Globus pallidus (tissue), 1 donor: ENCODE measurements at regions not wholly inside any gene's neighbourhood (a gene's known extent, or its start where the extent isn't known, plus 50 kb on each side); places are given as distances from the start of the nearest gene placed in this dataset.
A peak's percentile ranks its signal among the peaks of the same experiment; 100 is the strongest.
"Not testable (repeated sequence)": the region's sequence is repeated elsewhere in the genome, so short reads cannot be mapped to it uniquely, and the experiment has no call there.

Source experiments
- DNase-seq: peaks from one replicate; pipeline ENCODE4 v3.0.0-alpha.2; 2015; ENCODE audit warnings: low spot score

DNA sequence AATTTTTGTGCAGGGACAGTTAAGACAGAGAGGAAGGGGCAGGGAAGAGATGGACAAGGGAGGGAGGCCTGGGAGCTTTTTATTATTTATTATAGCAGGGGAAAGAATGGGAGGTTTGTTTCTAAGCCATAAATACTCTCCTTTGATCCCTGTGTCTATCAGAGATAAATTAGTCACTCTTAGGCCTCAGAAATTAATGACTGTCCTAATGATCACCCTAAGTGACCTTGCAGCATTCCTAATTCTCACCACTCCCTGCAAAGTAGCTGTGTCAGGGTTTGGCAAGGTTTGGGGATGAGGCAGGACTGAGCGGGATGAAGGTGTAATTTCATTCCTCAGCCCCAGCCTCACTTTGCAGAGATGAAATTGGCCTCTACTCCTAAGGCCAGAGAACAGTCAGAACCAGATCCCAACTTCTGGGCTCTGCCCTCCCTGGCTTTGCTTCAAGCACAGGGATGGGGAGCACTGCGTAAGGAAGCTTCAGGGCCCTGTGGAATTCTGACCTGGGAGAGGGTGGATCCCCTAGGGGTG lies 95.0 kb downstream of the TMEM17 start:
- DNase-seq: no peak

DNA sequence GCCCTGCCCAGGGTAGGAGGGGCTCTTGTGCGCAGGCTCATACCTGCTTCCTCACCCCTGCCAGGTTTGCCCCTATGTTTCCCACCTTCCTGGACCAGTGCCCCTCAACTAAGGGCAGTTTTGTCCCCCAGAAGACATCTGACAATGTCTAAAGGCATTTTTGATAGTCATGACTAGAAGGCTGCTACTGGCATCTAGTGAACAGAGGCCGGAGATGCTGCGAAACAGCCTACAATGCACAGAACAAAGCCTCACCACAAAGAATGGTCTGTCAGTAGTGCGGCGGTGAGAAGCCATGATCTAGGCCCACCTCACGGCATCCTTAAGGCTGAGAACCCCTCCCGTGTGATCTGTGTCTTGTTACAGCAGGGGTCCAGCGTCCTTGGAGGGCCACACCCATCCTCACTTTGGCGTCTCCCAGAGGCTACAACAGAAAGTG lies 96.0 kb downstream of the TMEM17 start:
- peak; percentile 76 for DNase-seq

DNA sequence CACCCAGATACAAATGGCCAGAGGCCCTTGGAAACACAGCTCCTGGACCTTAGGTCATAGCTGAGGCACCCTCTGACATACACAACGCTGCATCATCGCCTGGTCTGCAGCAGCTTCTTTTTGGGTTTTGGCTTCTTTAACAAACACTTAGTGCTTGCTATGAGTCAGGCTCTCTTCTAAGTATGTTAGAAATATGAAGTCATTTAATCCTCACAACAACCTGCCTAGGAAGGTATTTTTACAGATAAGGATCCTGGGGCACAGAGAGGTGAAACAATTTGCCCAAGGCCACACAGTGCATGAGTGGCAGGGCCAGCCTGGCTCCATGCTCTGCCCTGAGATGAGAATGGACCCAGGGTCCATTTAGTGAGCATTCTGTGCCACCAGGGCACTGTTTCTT lies 96.6 kb downstream of the TMEM17 start:
- DNase-seq: no peak

DNA sequence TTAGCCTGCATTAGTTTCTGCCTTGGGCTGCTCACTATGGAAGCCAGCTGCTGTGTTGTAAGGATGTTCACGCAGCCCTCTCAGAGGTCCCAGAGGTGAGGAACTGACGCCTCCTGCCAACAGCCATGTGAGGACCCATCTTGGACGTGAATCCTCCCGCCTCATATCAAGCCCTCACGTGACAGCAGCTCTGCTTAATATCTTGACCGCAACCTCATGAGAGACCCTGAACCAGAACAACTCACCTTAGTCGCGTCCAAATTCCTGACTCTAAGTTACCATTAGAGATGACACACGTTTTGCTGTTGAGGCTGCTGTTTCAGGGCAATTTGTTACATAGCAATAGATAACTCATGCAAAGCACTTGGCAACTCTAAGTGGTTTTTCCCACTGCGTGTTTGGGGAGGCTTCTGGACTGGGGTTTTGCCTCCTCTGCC lies 97.7 kb downstream of the TMEM17 start:
- DNase-seq: no peak

- DNase-seq: no peak
Measured at GRCh38 chr2:62407838-62408237, 98.2 kb downstream of the TMEM17 start.

GRCh38 chr2:62407401-62407800 lies 98.6 kb downstream of the TMEM17 start:
- DNase-seq: no peak

GRCh38 chr2:62406573-62407043 lies 99.4 kb downstream of the TMEM17 start:
- DNase-seq: no peak

- no peak for DNase-seq
Measured at GRCh38 chr2:62404913-62405312, 101.1 kb downstream of the TMEM17 start.

DNA sequence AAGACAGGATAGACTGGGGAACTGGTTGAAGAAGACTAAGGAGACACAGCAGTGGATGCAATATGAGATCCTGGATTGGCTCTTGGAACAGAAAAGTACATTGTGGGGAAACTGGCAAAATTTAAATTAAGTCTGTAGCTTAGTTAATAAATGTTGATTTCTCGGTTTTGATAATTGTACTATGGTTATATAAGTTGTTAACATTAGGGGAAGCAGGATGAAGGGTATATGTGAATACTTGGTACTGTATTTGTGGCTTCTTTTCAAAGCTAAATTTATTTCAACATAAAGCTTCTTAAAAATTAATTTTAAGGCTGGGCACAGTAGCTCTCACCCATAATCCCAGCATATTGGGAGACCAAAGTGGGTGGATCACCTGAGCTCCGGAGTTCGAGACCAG lies 103.8 kb downstream of the TMEM17 start:
- DNase-seq: no peak

GRCh38 chr2:62398356-62398755 lies 107.6 kb downstream of the TMEM17 start:
- DNase-seq: no peak

DNA sequence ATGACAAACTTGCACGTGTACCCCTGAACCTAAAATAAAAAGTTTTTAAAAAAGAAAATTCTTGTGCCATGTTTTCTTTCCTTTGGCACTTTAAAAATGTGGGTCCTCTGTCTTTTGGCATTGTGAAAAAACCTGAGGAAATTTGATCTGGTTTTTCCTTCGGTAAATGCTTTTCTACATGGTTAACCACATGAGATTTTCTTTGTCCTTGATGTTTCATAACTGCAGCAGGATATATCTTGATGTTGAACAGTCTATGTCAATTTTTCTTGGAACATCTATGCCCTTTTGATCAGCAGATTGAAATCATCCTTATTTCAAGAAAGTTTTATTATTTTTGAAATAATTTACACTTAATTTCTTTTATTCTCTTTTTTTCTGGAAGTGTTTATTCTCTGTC lies 109.1 kb downstream of the TMEM17 start:
- DNase-seq: no peak

GRCh38 chr2:62393293-62393692 lies 112.7 kb downstream of the TMEM17 start:
- DNase-seq: no peak

GRCh38 chr2:62391696-62392095 lies 114.3 kb downstream of the TMEM17 start:
- no peak for DNase-seq

GRCh38 chr2:62386378-62386777 lies 119.6 kb downstream of the TMEM17 start:
- not testable (repeated sequence) for DNase-seq

DNA sequence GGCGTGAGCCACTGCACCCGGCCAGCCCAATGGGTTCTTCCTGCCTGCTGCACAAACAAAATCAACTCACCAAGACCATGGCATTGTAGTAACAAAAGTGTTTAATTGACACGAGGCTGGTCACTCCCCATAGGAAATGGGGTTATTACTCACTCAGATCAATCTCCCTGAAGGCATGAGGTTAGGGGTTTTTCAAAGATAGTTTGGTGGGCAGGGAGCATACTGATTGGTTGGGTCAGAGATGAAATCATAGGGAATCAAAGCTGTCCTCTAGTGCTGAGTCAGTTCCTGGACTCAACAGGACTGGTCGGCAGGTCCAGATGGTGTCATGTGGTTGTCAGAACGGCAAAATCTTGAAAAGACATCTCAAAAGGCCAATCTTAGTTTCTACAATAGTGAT lies 122.1 kb downstream of the TMEM17 start:
- no peak for DNase-seq

DNA sequence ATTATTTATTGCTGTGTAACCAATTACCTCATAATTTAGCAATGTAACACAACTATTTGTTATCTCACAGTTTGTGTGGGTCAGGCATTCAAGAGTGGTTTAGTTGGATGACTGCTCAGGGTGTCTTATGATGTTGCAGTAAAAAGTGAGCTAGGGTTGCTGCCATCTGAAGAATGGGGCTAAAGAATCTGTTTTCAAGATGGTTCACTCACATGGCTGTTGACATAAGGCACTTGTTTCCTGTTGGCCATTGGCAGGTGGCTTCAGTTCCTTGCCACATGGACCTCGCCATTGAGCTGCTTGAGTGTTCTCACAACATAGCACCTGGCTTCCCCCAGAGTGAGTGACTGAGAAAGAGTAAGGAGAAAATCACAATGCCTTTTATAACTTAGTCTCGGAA lies 123.2 kb downstream of the TMEM17 start:
- no peak for DNase-seq

DNA sequence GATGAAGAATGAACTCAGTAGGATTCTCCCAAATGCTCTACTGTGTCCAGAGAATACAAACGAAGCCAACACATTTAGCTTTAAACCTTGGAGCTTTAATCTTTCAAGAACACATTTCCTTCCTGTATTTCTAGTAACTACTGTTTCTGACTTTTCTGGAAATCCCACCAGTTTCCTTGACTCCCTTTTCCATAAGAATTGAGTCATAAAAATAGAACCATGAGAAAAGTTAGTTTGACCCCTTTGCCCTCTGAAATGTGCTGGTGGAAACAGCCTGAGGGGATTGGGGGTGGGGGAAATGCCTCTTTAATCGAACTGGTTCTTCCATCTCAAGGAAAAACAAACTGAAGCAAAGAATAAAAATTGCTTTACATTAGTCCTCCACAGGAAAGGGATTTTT lies 123.9 kb downstream of the TMEM17 start:
- DNase-seq: no peak

DNA sequence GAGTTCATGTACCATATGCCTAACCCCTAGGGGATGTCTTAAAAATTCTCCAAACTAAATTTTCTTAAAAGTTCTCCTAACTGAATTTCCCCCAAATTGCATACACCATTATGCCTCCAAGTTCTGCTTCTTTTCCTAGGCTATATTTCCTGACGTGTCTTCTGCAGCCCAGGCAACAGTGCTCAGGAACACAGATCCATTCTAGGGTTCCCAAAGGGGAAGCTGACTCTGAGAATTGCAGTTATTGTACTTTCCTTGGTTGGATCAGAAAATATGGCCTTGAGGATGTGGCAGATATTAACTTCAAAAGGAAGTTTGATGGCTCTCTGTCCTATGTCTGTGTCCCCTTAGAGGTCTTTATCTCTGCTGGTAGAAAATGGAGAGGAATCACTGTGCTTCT lies 124.3 kb downstream of the TMEM17 start:
- DNase-seq: no peak

DNA sequence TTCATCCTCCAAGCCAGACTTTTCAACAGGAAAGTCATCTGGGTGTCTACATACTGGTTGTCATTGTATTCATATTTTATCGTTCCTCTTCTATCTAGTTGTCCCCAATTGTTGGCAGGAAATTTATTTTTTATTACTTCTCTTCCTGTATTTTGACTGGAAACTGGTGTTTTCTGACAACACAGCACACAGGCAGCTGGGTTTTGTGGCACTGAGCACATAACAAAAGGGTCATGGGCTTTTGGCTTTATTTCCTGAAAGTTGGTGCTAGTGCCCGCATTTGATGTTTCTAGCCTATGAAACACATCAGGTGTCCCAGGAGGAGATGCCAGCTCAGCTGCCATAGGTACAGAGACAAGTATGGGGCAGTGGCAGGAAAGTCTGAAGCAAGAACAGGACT lies 126.4 kb downstream of the TMEM17 start:
- DNase-seq: no peak

DNA sequence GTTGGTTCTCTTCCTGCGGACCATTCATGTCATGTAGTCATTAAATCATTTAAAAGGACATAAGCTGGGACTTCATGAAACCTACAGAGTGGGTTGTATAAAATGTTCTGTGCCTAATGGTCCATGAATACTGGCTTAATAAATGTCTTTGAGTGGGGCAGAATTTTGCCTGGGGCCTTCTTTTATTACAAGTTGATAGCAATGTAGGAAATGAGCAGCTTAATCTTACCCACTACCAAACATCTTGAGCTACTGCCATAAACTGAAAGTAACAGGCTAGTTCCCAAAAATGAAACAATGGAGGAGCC lies 130.9 kb downstream of the TMEM17 start:
- no peak for DNase-seq

- DNase-seq: no peak
Measured at GRCh38 chr2:62374301-62375112, 131.5 kb downstream of the TMEM17 start.

DNA sequence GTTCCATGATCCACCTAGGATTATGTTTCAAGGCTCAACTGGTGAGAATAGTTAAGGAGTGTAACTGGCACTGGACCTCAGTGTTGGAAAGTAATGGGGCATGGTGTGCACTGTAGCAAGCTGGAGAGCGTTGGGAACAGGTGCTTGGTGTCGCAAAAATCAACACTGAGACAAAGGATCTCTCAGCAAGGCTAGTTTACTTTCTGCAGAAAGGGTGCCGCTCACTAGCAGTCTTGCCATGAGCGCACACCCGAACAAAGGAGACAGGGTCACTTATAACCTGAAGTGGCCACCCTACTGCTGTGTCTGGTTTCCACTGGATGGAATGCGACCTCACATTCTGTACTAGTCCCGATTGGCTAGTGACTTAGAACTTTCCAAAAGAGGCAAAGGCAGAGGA lies 133.2 kb downstream of the TMEM17 start:
- no peak for DNase-seq

DNA sequence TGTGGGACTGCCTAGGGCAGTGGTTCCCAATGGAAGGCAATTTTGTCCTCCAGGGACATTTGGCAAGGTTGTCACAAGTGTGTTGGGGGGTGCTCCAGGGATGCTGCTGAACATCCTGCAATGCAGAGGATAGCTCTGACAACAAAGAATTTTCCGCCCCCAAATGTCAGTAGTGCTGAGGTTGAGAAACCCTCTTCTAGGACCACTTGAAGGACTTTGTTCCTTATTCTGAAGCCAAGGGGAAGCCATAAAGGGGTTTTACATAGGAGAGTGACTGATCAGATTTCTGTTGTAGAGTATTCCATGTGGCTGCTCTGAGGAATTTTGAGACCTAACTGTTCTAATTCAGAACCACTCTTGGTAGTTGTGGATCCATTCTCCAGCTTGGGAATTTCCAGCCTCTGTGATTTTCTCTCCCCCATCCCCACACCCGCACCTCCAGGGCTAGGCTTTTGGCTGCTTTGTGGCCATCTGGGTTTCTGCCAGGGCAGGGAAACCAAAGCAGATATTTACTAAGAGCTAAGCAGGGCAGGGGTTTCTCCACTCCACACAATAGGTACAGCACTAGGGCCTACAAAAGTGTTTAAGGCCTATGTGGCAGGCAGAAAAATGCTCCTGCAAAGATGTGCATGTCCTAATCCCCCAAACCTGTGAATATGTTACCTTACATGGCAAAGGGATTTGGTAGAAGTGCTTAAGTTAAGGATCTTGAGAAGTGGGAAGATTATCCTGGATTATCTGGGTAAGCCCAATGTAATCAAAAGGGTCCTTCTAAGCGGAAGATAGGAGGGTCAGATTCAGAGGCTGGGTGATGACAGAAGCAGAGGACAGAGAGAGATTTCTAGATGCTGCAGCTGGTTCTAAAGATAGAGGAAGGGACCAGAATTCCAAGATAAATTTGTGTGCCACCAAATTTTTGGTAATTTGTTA lies 135.4 kb downstream of the TMEM17 start:
- DNase-seq: no peak
